ENCODE measurements at regions not wholly inside any gene's neighbourhood (a gene's known extent, or its start where the extent isn't known, plus 50 kb on each side); places are given as distances from the start of the nearest gene placed in this dataset.

GRCh38 chr13:85527316-85527715 is 271.9 kb downstream of the SLITRK6 start:
- TF ChIP-seq CTCF (IDR thresholded peaks at IDR 0.05): no peak

GRCh38 chr13:85525411-85525810 is 273.8 kb downstream of the SLITRK6 start:
- TF ChIP-seq CTCF (IDR thresholded peaks at IDR 0.05): no peak

GRCh38 chr13:85521657-85522056 is 277.6 kb downstream of the SLITRK6 start:
- TF ChIP-seq CTCF (IDR thresholded peaks at IDR 0.05): no peak

GRCh38 chr13:85520445-85520844 is 278.8 kb downstream of the SLITRK6 start:
- no peak for TF ChIP-seq CTCF (IDR thresholded peaks at IDR 0.05)

GRCh38 chr13:85519363-85519762 is 279.9 kb downstream of the SLITRK6 start:
- TF ChIP-seq CTCF (IDR thresholded peaks at IDR 0.05): no peak

- TF ChIP-seq CTCF (IDR thresholded peaks at IDR 0.05): no peak
These were observed 286.8 kb downstream of the SLITRK6 start for GRCh38 chr13:85512421-85512820.

GRCh38 chr13:85509512-85509911 is 289.7 kb downstream of the SLITRK6 start:
- no peak for TF ChIP-seq CTCF (IDR thresholded peaks at IDR 0.05)

- no peak for TF ChIP-seq CTCF (IDR thresholded peaks at IDR 0.05)
These were observed 290.4 kb downstream of the SLITRK6 start for GRCh38 chr13:85508683-85509329.

Data from LNCAP (cell line).